Smooth muscle cell (in vitro differentiated cells): ENCODE measurements at regions not wholly inside any gene's neighbourhood (a gene's known extent, or its start where the extent isn't known, plus 50 kb on each side); places are given as distances from the start of the nearest gene placed in this dataset.

Source experiments
- DNase-seq: peaks from one replicate; lab custom pipeline; 2025; ENCODE audit not compliant: unreplicated experiment; lab: John Stamatoyannopoulos, UW
- H2AFZ ChIP-seq: fragments of 200-600 bp; sonication (generic); 2 replicates; pipeline ENCODE4 v1.6.0; 2016; ENCODE audit warnings: antibody characterized with exemption, low read depth, mild to moderate bottlenecking
- H3F3A ChIP-seq: fragments of 200-600 bp; sonication (generic); 2 replicates; pipeline ENCODE4 v1.6.0; 2017; ENCODE audit warnings: antibody characterized with exemption, low read depth
- H3K27ac ChIP-seq: fragments of 200-600 bp; sonication (generic); 2 replicates; pipeline ENCODE4 v1.5.1; 2016; ENCODE audit warnings: low read depth, mild to moderate bottlenecking
- H3K27me3 ChIP-seq: fragments of 200-600 bp; sonication (generic); 2 replicates; pipeline ENCODE4 v1.6.1; 2016; ENCODE audit warnings: low read depth, mild to moderate bottlenecking
- H3K36me3 ChIP-seq: fragments of 200-600 bp; sonication (generic); 2 replicates; pipeline ENCODE4 v1.5.1; 2016; ENCODE audit warnings: low read depth
- H3K4me1 ChIP-seq: fragments of 200-600 bp; sonication (generic); 2 replicates; pipeline ENCODE4 v1.5.1; 2016; ENCODE audit warnings: low read depth
- H3K4me2 ChIP-seq: fragments of 200-600 bp; sonication (generic); 2 replicates; pipeline ENCODE4 v1.6.0; 2016; ENCODE audit warnings: mild to moderate bottlenecking
- H3K4me3 ChIP-seq: fragments of 200-600 bp; sonication (generic); 2 replicates; pipeline ENCODE4 v1.5.1; 2016; ENCODE audit warnings: mild to moderate bottlenecking
- H3K79me2 ChIP-seq: fragments of 200-600 bp; sonication (generic); 2 replicates; pipeline ENCODE4 v1.6.0; 2016; ENCODE audit warnings: low read depth, mild to moderate bottlenecking
- H3K9ac ChIP-seq: fragments of 200-600 bp; sonication (generic); 2 replicates; pipeline ENCODE4 v1.6.0; 2016; ENCODE audit warnings: low read depth
- H3K9me3 ChIP-seq: fragments of 200-600 bp; sonication (generic); replicated peaks from 2 replicates; pipeline ENCODE4 v1.5.1; 2016; ENCODE audit warnings: low read depth
- H4K20me1 ChIP-seq: fragments of 200-600 bp; sonication (generic); 2 replicates; pipeline ENCODE4 v1.6.0; 2016; ENCODE audit warnings: low read depth
- WGBS: methylation state at CpG from one replicate; pipeline ENCODE4 v1.1.7; 2016; ENCODE audit warnings: low lambda C conversion rate; 5-methylcytosine and 5-hydroxymethylcytosine counted together
- TF ChIP-seq, protein P1 (sequence below): fragments of 200-600 bp; sonication (generic); IDR thresholded peaks from 2 replicates; pipeline ENCODE4 v1.5.1; 2017; ENCODE audit warnings: borderline replicate concordance, mild to moderate bottlenecking, antibody characterized with exemption; ENCODE audit not compliant: insufficient read depth, poor library complexity, severe bottlenecking

DNA sequence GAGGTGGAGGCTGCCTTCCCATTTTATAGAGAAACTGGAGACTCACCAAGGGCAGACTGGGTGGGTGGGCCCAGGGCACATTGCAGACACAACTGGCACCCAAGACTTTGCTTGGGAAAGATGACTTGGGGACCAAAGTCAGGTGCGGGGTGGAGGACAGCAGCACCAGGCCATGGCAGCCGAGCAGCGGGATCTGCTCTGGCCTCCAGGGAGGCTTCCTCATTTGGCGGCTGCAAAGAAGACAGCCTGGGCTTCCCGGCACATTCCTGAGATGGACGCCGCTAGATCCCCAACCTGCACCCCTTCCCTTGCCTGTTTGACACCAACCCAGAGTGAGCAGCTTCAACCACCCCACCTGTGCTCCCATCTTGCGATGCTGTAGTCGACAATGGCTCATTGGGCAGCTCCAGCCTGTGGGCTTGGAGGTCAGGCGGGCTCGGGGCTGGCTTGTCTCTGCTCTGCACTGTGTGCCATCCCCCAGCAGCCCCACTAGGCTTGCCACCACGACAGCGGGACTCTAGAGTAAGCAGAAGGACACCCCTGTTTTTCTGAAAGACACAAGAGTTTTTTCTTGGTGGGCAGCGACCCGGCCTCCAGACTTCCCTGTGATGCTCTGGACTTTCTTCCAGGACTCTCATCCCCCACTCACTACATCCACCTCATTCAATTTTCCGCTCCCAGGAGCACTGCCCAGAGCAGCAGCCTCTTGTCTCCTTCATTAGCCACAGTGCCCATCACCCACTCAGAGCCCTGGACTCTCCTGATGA, 184.9 kb upstream of the CST7 start:
- H3K9ac ChIP-seq: no peak overlapping the region
- no peaks in the 10 kb centered on the region for H3K79me2 ChIP-seq
- H4K20me1 ChIP-seq: no peaks in the 10 kb centered on the region
- 92% methylated on average over 16 of the region's 16 CpGs for WGBS
- H3K27me3 ChIP-seq: no peaks in the 10 kb centered on the region
- H3K36me3 ChIP-seq: no peaks in the 10 kb centered on the region
- H3K4me1 ChIP-seq: peaks cover 10% of the 10 kb centered on the region
- no peaks in the 10 kb centered on the region for H3K9me3 ChIP-seq
- H2AFZ ChIP-seq: no peak overlapping the region
- H3K4me2 ChIP-seq: no peak overlapping the region
- no peak for DNase-seq
- H3K27ac ChIP-seq: no peak overlapping the region
- TF ChIP-seq, protein P1, sequence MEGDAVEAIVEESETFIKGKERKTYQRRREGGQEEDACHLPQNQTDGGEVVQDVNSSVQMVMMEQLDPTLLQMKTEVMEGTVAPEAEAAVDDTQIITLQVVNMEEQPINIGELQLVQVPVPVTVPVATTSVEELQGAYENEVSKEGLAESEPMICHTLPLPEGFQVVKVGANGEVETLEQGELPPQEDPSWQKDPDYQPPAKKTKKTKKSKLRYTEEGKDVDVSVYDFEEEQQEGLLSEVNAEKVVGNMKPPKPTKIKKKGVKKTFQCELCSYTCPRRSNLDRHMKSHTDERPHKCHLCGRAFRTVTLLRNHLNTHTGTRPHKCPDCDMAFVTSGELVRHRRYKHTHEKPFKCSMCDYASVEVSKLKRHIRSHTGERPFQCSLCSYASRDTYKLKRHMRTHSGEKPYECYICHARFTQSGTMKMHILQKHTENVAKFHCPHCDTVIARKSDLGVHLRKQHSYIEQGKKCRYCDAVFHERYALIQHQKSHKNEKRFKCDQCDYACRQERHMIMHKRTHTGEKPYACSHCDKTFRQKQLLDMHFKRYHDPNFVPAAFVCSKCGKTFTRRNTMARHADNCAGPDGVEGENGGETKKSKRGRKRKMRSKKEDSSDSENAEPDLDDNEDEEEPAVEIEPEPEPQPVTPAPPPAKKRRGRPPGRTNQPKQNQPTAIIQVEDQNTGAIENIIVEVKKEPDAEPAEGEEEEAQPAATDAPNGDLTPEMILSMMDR: no peak
- no peak overlapping the region for H3K4me3 ChIP-seq
- H3F3A ChIP-seq: peaks cover 12% of the 10 kb centered on the region

DNA sequence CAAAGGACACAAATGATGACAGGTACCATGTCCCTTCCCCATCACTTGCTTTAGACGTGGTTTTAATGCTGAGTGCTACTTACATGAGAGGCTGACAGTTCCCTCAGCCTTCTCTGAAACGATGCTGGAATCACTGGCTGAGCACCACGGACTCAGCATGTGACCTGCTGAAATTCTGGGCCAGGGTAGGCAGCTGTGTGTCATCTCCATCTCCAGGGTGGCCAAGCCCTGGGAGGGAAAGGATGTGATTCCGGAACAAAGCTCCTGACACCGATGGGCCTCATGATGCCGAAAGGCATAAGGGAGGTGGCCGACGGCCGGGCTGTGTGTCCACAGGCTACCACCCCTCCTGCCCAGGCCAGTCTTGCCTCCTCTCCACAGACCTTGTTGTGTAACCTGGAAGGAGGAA, 184.3 kb upstream of the CST7 start:
- no peaks in the 10 kb centered on the region for H3K27me3 ChIP-seq
- TF ChIP-seq, protein P1: no peak
- H3K79me2 ChIP-seq: no peaks in the 10 kb centered on the region
- peaks cover 10% of the 10 kb centered on the region for H3K4me1 ChIP-seq
- no peak overlapping the region for H3K4me3 ChIP-seq
- WGBS: 87% methylated on average over 9 of the region's 9 CpGs
- no peaks in the 10 kb centered on the region for H3K9me3 ChIP-seq
- H3K4me2 ChIP-seq: peak overlapping the region; percentile 40
- no peak overlapping the region for H3K9ac ChIP-seq
- H4K20me1 ChIP-seq: no peaks in the 10 kb centered on the region
- peaks cover 12% of the 10 kb centered on the region for H3F3A ChIP-seq
- no peaks in the 10 kb centered on the region for H3K36me3 ChIP-seq
- no peak overlapping the region for H3K27ac ChIP-seq
- no peak for DNase-seq
- no peak overlapping the region for H2AFZ ChIP-seq

DNA sequence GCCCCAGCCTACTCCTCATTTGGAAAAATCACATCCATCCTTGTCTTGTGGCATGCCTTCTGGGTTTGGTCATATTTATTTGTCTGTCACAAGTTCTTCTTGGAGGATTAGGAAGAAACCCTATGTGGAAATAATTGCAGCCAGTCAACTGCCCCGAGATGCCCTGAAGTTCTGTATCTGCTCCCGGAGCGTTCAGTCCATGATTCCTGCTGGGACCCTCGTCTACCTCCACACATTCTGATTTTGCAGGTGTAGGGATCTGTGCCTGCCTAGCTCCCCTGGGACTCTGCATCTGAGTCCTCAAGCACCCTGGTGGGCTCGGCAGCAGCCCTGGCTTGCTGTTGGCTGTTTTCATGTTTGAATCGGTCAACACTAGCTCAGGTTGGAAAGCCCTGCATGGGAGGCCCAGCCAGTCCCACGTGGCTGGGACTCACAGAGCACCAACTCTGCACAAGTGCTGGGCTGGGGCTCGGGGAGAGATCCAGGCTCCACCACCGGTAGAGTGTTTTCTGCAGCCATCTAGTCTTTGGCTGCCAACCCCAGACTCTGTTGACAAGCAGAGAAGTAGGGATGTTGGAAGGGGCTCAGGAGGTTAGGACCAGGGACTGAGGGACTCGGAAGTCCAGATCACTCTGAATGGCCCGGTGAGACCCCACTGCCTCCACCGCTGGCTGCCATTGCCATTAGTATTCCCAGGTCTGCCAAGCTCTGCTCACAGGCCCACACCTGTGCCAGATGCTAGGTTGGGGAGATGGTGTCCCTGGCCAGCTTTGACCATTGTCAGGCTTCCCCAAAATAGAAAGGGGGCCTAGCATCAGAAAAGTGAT, 183.5 kb upstream of the CST7 start:
- Histone ChIP-seq H3K27me3 (no peaks in the 10 kb centered on the region), H3K4me1 (peaks cover 10% of the 10 kb centered on the region), H3K79me2 (no peaks in the 10 kb centered on the region), H4K20me1 (no peaks in the 10 kb centered on the region), H3K4me3 (no peak overlapping the region), H3K4me2 (peak overlapping the region; percentile 40), H3K36me3 (no peaks in the 10 kb centered on the region), H3F3A (peaks cover 12% of the 10 kb centered on the region), H3K27ac (no peak overlapping the region), H3K9ac (no peak overlapping the region), H3K9me3 (no peaks in the 10 kb centered on the region), H2AFZ (no peak overlapping the region)
- WGBS: 86% methylated on average over 12 of the region's 12 CpGs
- no peak for DNase-seq
- TF ChIP-seq, protein P1: no peak
